ENCODE measurements at regions not wholly inside any gene's neighbourhood (a gene's known extent, or its start where the extent isn't known, plus 50 kb on each side); places are given as distances from the start of the nearest gene placed in this dataset.
A peak's percentile ranks its signal among the peaks of the same experiment; 100 is the strongest.

DNA sequence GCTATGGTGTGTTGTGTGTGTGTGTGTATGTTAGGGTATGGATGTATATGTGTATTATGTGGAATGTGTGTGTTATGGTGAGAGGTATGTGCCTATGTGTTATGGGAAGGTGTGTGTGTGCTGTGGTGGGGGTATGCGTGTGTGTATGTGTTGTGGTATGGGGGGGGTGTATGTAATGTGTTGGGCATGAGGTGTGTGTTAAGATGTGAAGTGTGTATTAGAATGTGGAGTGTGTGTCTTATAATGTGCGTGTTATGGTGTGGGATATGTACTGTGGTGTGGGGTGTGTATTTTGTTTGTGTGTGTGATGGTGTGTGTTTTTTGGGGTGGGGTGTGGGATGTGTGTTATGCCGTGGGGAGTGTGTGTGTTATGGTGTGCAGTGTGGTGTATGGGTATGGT, 242.5 kb downstream of the RHOU start:
- Histone ChIP-seq H3K27me3 (ENCODE audit: control insufficient read depth in 2 of 2, insufficient read depth in 2 of 2, low read length in 2 of 2) (no peaks in the 10 kb centered on the region), H2AFZ (ENCODE audit: insufficient read depth, low read depth, low read length, poor library complexity, severe bottlenecking) (no peak overlapping the region), H3K36me3 (replicated peaks in 1 of 2; ENCODE audit: control insufficient read depth in 1 of 2, insufficient read depth in 2 of 2, low read length in 2 of 2) (no peaks in the 10 kb centered on the region), H3K9me3 (replicated peaks in 1 of 2; ENCODE audit: control insufficient read depth in 1 of 2, insufficient read depth in 1 of 2, low read length in 2 of 2) (no peaks in the 10 kb centered on the region), H4K20me1 (ENCODE audit: insufficient read depth, low read length) (no peaks in the 10 kb centered on the region), H3K4me3 (replicated peaks in 1 of 3; ENCODE audit: low read depth in 2 of 3, low read length in 3 of 3) (no peak overlapping the region), H3K9ac (ENCODE audit: insufficient read depth, low read length, poor library complexity, severe bottlenecking) (no peak overlapping the region), H3K79me2 (ENCODE audit: insufficient read depth, low read length) (no peaks in the 10 kb centered on the region), H3K27ac (ENCODE audit: low read depth in 1 of 2, low read length in 2 of 2) (no peak overlapping the region), H3K4me2 (replicated peaks; ENCODE audit: extremely low read depth, low read length, poor library complexity, severe bottlenecking) (no peak overlapping the region), H3K4me1 (ENCODE audit: control insufficient read depth in 1 of 2, insufficient read depth in 2 of 2, low read length in 2 of 2) (peaks cover 16 to 22% of the 10 kb centered on the region in 2 donors)
- no peak for TF ChIP-seq CTCF (IDR thresholded peaks at IDR 0.05)
- no peak for DNase-seq
- H3K4me1 Mint-ChIP-seq: peaks cover 28% of the 10 kb centered on the region
- H3K4me3 Mint-ChIP-seq: no peak overlapping the region
- H3K27ac Mint-ChIP-seq: no peak overlapping the region
- WGBS (ENCODE audit: insufficient coverage): 100% methylated on average over 3 of the region's 3 CpGs
- intact Hi-C loops (cut with micrococcal nuclease): no loop called here
- H3K27me3 Mint-ChIP-seq (ENCODE audit: low read depth in 3 of 3): peaks cover 0 to 5% (median 4%) of the 10 kb centered on the region in 3 donors
- no peaks in the 10 kb centered on the region for H3K36me3 Mint-ChIP-seq
- no peaks in the 10 kb centered on the region for H3K9me3 Mint-ChIP-seq

- no peak for TF ChIP-seq CTCF (IDR thresholded peaks at IDR 0.05)
- no peak overlapping the region for H2AFZ ChIP-seq (ENCODE audit: insufficient read depth, low read depth, low read length, poor library complexity, severe bottlenecking)
- Mint-ChIP-seq H3K9me3 (no peaks in the 10 kb centered on the region), H3K4me1 (peaks cover 36% of the 10 kb centered on the region), H3K36me3 (no peaks in the 10 kb centered on the region), H3K4me3 (peak overlapping the region in 1 of 2 donors; percentile 52), H3K27ac (peak overlapping the region in 1 of 7 donors; percentile 60), H3K27me3 (ENCODE audit: low read depth in 3 of 3) (peaks cover 0 to 5% (median 4%) of the 10 kb centered on the region in 3 donors)
- H3K9ac ChIP-seq (ENCODE audit: insufficient read depth, low read length, poor library complexity, severe bottlenecking): no peak overlapping the region
- H4K20me1 ChIP-seq (ENCODE audit: insufficient read depth, low read length): no peaks in the 10 kb centered on the region
- H3K36me3 ChIP-seq (replicated peaks in 1 of 2; ENCODE audit: control insufficient read depth in 1 of 2, insufficient read depth in 2 of 2, low read length in 2 of 2): no peaks in the 10 kb centered on the region
- no peaks in the 10 kb centered on the region for H3K9me3 ChIP-seq (replicated peaks in 1 of 2; ENCODE audit: control insufficient read depth in 1 of 2, insufficient read depth in 1 of 2, low read length in 2 of 2)
- H3K79me2 ChIP-seq (ENCODE audit: insufficient read depth, low read length): no peaks in the 10 kb centered on the region
- H3K27me3 ChIP-seq (ENCODE audit: control insufficient read depth in 2 of 2, insufficient read depth in 2 of 2, low read length in 2 of 2): no peaks in the 10 kb centered on the region
- WGBS (ENCODE audit: insufficient coverage): 83% methylated on average over 11 of the region's 14 CpGs
- no peak overlapping the region for H3K27ac ChIP-seq (ENCODE audit: low read depth in 1 of 2, low read length in 2 of 2)
- intact Hi-C loops (cut with micrococcal nuclease): no loop called here
- no peak for DNase-seq
- H3K4me1 ChIP-seq (ENCODE audit: control insufficient read depth in 1 of 2, insufficient read depth in 2 of 2, low read length in 2 of 2): peaks cover 24 to 29% of the 10 kb centered on the region in 2 donors
- no peak overlapping the region for H3K4me2 ChIP-seq (replicated peaks; ENCODE audit: extremely low read depth, low read length, poor library complexity, severe bottlenecking)
- no peak overlapping the region for H3K4me3 ChIP-seq (replicated peaks in 1 of 3; ENCODE audit: low read depth in 2 of 3, low read length in 3 of 3)
Observed at GRCh38 chr1:228978484-228979324, 243.4 kb downstream of the RHOU start.

Data from CD14-positive monocyte (primary cell).